Fibroblast of lung (primary cell): ENCODE measurements at regions not wholly inside any gene's neighbourhood (a gene's known extent, or its start where the extent isn't known, plus 50 kb on each side); places are given as distances from the start of the nearest gene placed in this dataset.

Experiments
- DNase-seq, 2 donors: peaks; one replicate each; pipeline versions ENCODE4 v3.0.0 to v3.0.0-alpha.2; 2010; ENCODE audit warnings: low read depth in 2 of 2
- H2AFZ ChIP-seq: 2 replicates; pipeline ENCODE4 v1.5.1; 2012; ENCODE audit warnings: low read length, control low read depth, inconsistent platforms
- H3K27ac ChIP-seq: 2 replicates; pipeline ENCODE4 v1.5.1; 2011; ENCODE audit warnings: low read length, control low read depth; ENCODE audit not compliant: insufficient read depth
- H3K27me3 ChIP-seq: 2 replicates; pipeline ENCODE4 v1.5.1; 2011; ENCODE audit warnings: mild to moderate bottlenecking, low read length; ENCODE audit not compliant: control insufficient read depth, insufficient read depth
- H3K36me3 ChIP-seq: 2 replicates; pipeline ENCODE4 v1.5.1; 2011; ENCODE audit warnings: low read length; ENCODE audit not compliant: control insufficient read depth, insufficient read depth
- H3K4me1 ChIP-seq: 2 replicates; pipeline ENCODE4 v1.5.1; 2011; ENCODE audit warnings: low read length; ENCODE audit not compliant: control insufficient read depth, insufficient read depth; ENCODE audit errors: extremely low read depth
- H3K4me2 ChIP-seq: 2 replicates; pipeline ENCODE4 v1.5.1; 2011; ENCODE audit warnings: low read length, control low read depth; ENCODE audit not compliant: insufficient read depth; ENCODE audit errors: extremely low read depth
- H3K4me3 ChIP-seq, 4 experiments: fragments of 200-600 bp in 1 of 4; sonication (generic) in 1 of 4; replicated peaks in 1 of 4; 2 replicates each; pipeline ENCODE4 v1.5.1; 2011 to 2016; ENCODE audit warnings: low read length in 4 of 4, low read depth in 3 of 4, mild to moderate bottlenecking in 3 of 4, control low read depth in 2 of 4, inconsistent platforms in 1 of 4, mixed read lengths in 1 of 4; ENCODE audit not compliant: insufficient read depth in 1 of 4; ENCODE audit errors: control extremely low read depth in 1 of 4
- H3K79me2 ChIP-seq: 2 replicates; pipeline ENCODE4 v1.5.1; 2012; ENCODE audit warnings: mild to moderate bottlenecking, low read length, inconsistent platforms; ENCODE audit not compliant: control insufficient read depth, insufficient read depth
- H3K9ac ChIP-seq: 2 replicates; pipeline ENCODE4 v1.5.1; 2011; ENCODE audit warnings: mild to moderate bottlenecking, low read length, control low read depth; ENCODE audit not compliant: insufficient read depth
- H3K9me3 ChIP-seq: 2 replicates; pipeline ENCODE4 v1.5.1; 2012; ENCODE audit warnings: low read depth, low read length; ENCODE audit not compliant: control insufficient read depth, insufficient read depth
- H4K20me1 ChIP-seq: 2 replicates; pipeline ENCODE4 v1.5.1; 2011; ENCODE audit warnings: low read length; ENCODE audit not compliant: control insufficient read depth, insufficient read depth; ENCODE audit errors: extremely low read depth
- CTCF ChIP-seq, 2 donors: IDR thresholded peaks in 1 of 2; conservative IDR thresholded peaks in 1 of 2; 1 replicate in 1 of 2; 2 replicates in 1 of 2; pipeline ENCODE4 v1.5.1; 2011 to 2012; ENCODE audit warnings: low read length in 2 of 2, control low read depth in 1 of 2, inconsistent platforms in 1 of 2, low read depth in 1 of 2, mild to moderate bottlenecking in 1 of 2
- EZH2 ChIP-seq: IDR thresholded peaks from 2 replicates; pipeline ENCODE4 v1.5.1; 2012; ENCODE audit warnings: low read length, control low read depth, mild to moderate bottlenecking; ENCODE audit errors: missing control alignments

- DNase-seq: no peak
- no peak for TF ChIP-seq EZH2
- Histone ChIP-seq H3K79me2 (no peaks in the 10 kb centered on the region), H3K27me3 (peaks cover 16% of the 10 kb centered on the region), H3K4me2 (no peak overlapping the region), H2AFZ (no peak overlapping the region), H4K20me1 (no peaks in the 10 kb centered on the region), H3K27ac (no peak overlapping the region), H3K4me1 (no peaks in the 10 kb centered on the region), H3K9ac (no peak overlapping the region), H3K4me3 (no peak overlapping the region), H3K36me3 (no peaks in the 10 kb centered on the region), H3K9me3 (no peaks in the 10 kb centered on the region)
Measured at GRCh38 chr2:109059474-109060165, 69.4 kb upstream of the SH3RF3 start.

GRCh38 chr2:109058802-109059201, 69.8 kb upstream of the EDAR start:
- no peak overlapping the region for H3K9ac ChIP-seq
- H3K9me3 ChIP-seq: no peaks in the 10 kb centered on the region
- H3K27me3 ChIP-seq: peaks cover 17% of the 10 kb centered on the region
- H3K79me2 ChIP-seq: no peaks in the 10 kb centered on the region
- no peak overlapping the region for H3K4me3 ChIP-seq
- no peak overlapping the region for H3K27ac ChIP-seq
- no peaks in the 10 kb centered on the region for H3K36me3 ChIP-seq
- H3K4me1 ChIP-seq: no peaks in the 10 kb centered on the region
- DNase-seq: no peak
- no peak overlapping the region for H2AFZ ChIP-seq
- TF ChIP-seq CTCF (conservative IDR thresholded peaks at IDR 0.05 in 1 of 2, IDR thresholded peaks at IDR 0.05 in 1 of 2; ENCODE audit: low read depth in 1 of 2, low read length in 2 of 2): no peak
- TF ChIP-seq EZH2: no peak
- no peak overlapping the region for H3K4me2 ChIP-seq
- no peaks in the 10 kb centered on the region for H4K20me1 ChIP-seq

GRCh38 chr2:109058191-109058632, 69.2 kb upstream of the EDAR start:
- no peak for TF ChIP-seq EZH2
- no peak for TF ChIP-seq CTCF (conservative IDR thresholded peaks at IDR 0.05 in 1 of 2, IDR thresholded peaks at IDR 0.05 in 1 of 2; ENCODE audit: low read depth in 1 of 2, low read length in 2 of 2)
- no peak overlapping the region for H3K9ac ChIP-seq
- peaks cover 13% of the 10 kb centered on the region for H3K27me3 ChIP-seq
- no peaks in the 10 kb centered on the region for H3K9me3 ChIP-seq
- H3K4me2 ChIP-seq: no peak overlapping the region
- H4K20me1 ChIP-seq: no peaks in the 10 kb centered on the region
- H2AFZ ChIP-seq: no peak overlapping the region
- no peak for DNase-seq
- no peak overlapping the region for H3K27ac ChIP-seq
- no peaks in the 10 kb centered on the region for H3K36me3 ChIP-seq
- no peak overlapping the region for H3K4me3 ChIP-seq
- H3K79me2 ChIP-seq: no peaks in the 10 kb centered on the region
- H3K4me1 ChIP-seq: no peaks in the 10 kb centered on the region
